HCT116 (cell line): ENCODE measurements at regions not wholly inside any gene's neighbourhood (a gene's known extent, or its start where the extent isn't known, plus 50 kb on each side); places are given as distances from the start of the nearest gene placed in this dataset.

Experiments used
- ATAC-seq: fragments of 200-7000 bp; cut with Tn5 transposase; 2 replicates; pipeline ENCODE4 v1.9.1; 2020; ENCODE audit warnings: mild to moderate bottlenecking, moderate library complexity
- BruUV-seq: library from RNA; stranded (reverse); fragments of 400-500 nt; replicated peaks from 2 replicates; lab custom pipeline; 2021; lab: Mats Ljungman, UMichigan
- CTCF ChIA-PET: fragments of 300-600 bp; sonication (Branson Sonifier 250); formaldehyde crosslinking; loops from one replicate; lab custom pipeline; 2021; ENCODE audit warnings: antibody characterized with exemption; lab: Charles Lee
- POLR2A ChIA-PET: fragments of 300-600, 350-600 bp; sonication (Branson Sonifier 250); formaldehyde crosslinking; loops from one replicate; lab custom pipeline; 2021; ENCODE audit warnings: antibody characterized with exemption; lab: Charles Lee
- RAD21 ChIA-PET, 2 experiments: fragments of 300-600 bp; sonication (Branson Sonifier 250); formaldehyde crosslinking; loops; one replicate each; lab custom pipeline; 2023; ENCODE audit warnings: low total read pairs in 2 of 2; ENCODE audit not compliant: uncharacterized antibody in 2 of 2, unreplicated experiment in 2 of 2, low non-redundant PET in 1 of 2; lab: Charles Lee
- DNase-seq: peaks from one replicate; pipeline ENCODE4 v3.0.0-alpha.2; 2010; ENCODE audit warnings: low read depth, low spot score
- H2AFZ ChIP-seq: fragments of 200-600 bp; shearing (Covaris generic), sonication (generic); 2 replicates; pipeline ENCODE4 v1.6.1; 2017; ENCODE audit warnings: low read depth, mixed run types, mixed read lengths, antibody characterized with exemption, low read length; ENCODE audit not compliant: poor library complexity, severe bottlenecking
- H3K27ac ChIP-seq: 2 replicates; pipeline ENCODE4 v1.5.1; 2012; ENCODE audit warnings: low read depth, low read length
- H3K27me3 ChIP-seq: fragments of 200-600 bp; sonication (generic); 2 replicates; pipeline ENCODE4 v1.6.1; 2016; ENCODE audit warnings: mixed run types, low read length, mixed read lengths; ENCODE audit not compliant: insufficient read depth
- H3K36me3 ChIP-seq, 2 experiments: fragments of 200-500 bp in 1 of 2; fragments of 200-600 bp in 1 of 2; sonication (Bioruptor generic) in 1 of 2; sonication (generic) in 1 of 2; 2 replicates each; pipeline versions ENCODE4 v1.5.1 to v1.6.1; 2014 to 2016; ENCODE audit warnings: low read length in 2 of 2, inconsistent platforms in 1 of 2, mixed read lengths in 1 of 2, mixed run types in 1 of 2; ENCODE audit not compliant: insufficient read depth in 2 of 2, control insufficient read depth in 1 of 2
- H3K4me1 ChIP-seq, 2 experiments: fragments of 200-600 bp in 1 of 2; sonication (generic) in 1 of 2; 2 replicates each; pipeline versions ENCODE4 v1.5.1 to v1.6.1; 2012 to 2017; ENCODE audit warnings: low read length in 2 of 2, inconsistent platforms in 1 of 2, mild to moderate bottlenecking in 1 of 2, mixed read lengths in 1 of 2, mixed run types in 1 of 2, moderate library complexity in 1 of 2; ENCODE audit not compliant: insufficient read depth in 2 of 2, control insufficient read depth in 1 of 2
- H3K4me2 ChIP-seq: fragments of 200-600 bp; sonication (generic); 2 replicates; pipeline ENCODE4 v1.6.1; 2017; ENCODE audit warnings: mixed run types, low read length, mixed read lengths
- H3K4me3 ChIP-seq, 2 experiments: fragments of 200-600 bp in 1 of 2; sonication (generic) in 1 of 2; replicated peaks in 1 of 2; 2 replicates each; pipeline ENCODE4 v1.5.1; 2011 to 2016; ENCODE audit warnings: low read length in 2 of 2, control low read depth in 1 of 2, low read depth in 1 of 2, mild to moderate bottlenecking in 1 of 2, mixed read lengths in 1 of 2, mixed run types in 1 of 2
- H3K79me2 ChIP-seq: fragments of 200-600 bp; sonication (generic); 2 replicates; pipeline ENCODE4 v1.6.1; 2017; ENCODE audit warnings: mild to moderate bottlenecking, mixed run types, low read length, moderate library complexity, mixed read lengths; ENCODE audit not compliant: insufficient read depth
- H3K9ac ChIP-seq: fragments of 200-600 bp; sonication (generic); 2 replicates; pipeline ENCODE4 v1.6.1; 2016; ENCODE audit warnings: low read length, mixed read lengths
- H3K9me2 ChIP-seq: fragments of 200-600 bp; sonication (generic), shearing (Covaris generic); 2 replicates; pipeline ENCODE4 v1.6.1; 2017; ENCODE audit warnings: mixed run types, mild to moderate bottlenecking, moderate library complexity; ENCODE audit not compliant: insufficient read depth
- H3K9me3 ChIP-seq, 2 experiments: fragments of 200-500 bp in 1 of 2; fragments of 200-600 bp in 1 of 2; sonication (Bioruptor generic) in 1 of 2; sonication (generic) in 1 of 2; 2 replicates each; pipeline ENCODE4 v1.6.1; 2014 to 2017; ENCODE audit warnings: low read length in 2 of 2, mixed read lengths in 2 of 2, inconsistent platforms in 1 of 2, low read depth in 1 of 2, mild to moderate bottlenecking in 1 of 2, mixed run types in 1 of 2, moderate library complexity in 1 of 2; ENCODE audit not compliant: control insufficient read depth in 1 of 2, insufficient read depth in 1 of 2
- H4K20me1 ChIP-seq: fragments of 200-600 bp; sonication (generic), shearing (Covaris generic); 2 replicates; pipeline ENCODE4 v1.6.1; 2017; ENCODE audit warnings: mixed run types, mild to moderate bottlenecking, moderate library complexity; ENCODE audit not compliant: insufficient read depth
- CBX3 ChIP-seq: IDR thresholded peaks from 2 replicates; pipeline ENCODE4 v1.6.1; 2012; ENCODE audit warnings: low read depth
- ELF1 ChIP-seq: IDR thresholded peaks from 2 replicates; pipeline ENCODE4 v1.6.1; 2012; ENCODE audit warnings: low read depth, borderline replicate concordance
- EZH2phosphoT487 ChIP-seq: fragments of 200-600 bp; IDR thresholded peaks from 2 replicates; pipeline ENCODE4 v1.6.1; 2018; ENCODE audit warnings: antibody characterized with exemption, borderline replicate concordance
- REST ChIP-seq: IDR thresholded peaks from 2 replicates; pipeline ENCODE4 v1.6.1; 2012; ENCODE audit warnings: low read depth
- SIN3A ChIP-seq: IDR thresholded peaks from 2 replicates; pipeline ENCODE4 v1.6.1; 2012; ENCODE audit warnings: low read depth
- SRF ChIP-seq: IDR thresholded peaks from 2 replicates; pipeline ENCODE4 v1.6.1; 2012; ENCODE audit warnings: low read depth
- ZFX ChIP-seq: fragments of 450-650 bp; IDR thresholded peaks from 2 replicates; pipeline ENCODE4 v1.6.1; 2017
- ZNF274 ChIP-seq: fragments of 200-500 bp; sonication (Bioruptor generic); IDR thresholded peaks from 2 replicates; pipeline ENCODE4 v1.6.1; 2014; ENCODE audit warnings: mild to moderate bottlenecking, low read depth, low read length, inconsistent platforms
- intact Hi-C: fragments of 100-400 bp; cut with micrococcal nuclease; formaldehyde crosslinking; loops from 2 replicates; pipeline ENCODE4 v1.10.0; 2022

- no peak for DNase-seq
- H3K27ac ChIP-seq = no peak overlapping the region
- ATAC-seq = no peak
- ChIA-PET CTCF (no interaction called here), RAD21 (no interaction called here), POLR2A (no interaction called here)
- no peaks in the 10 kb centered on the region for H3K9me3 ChIP-seq
- H3K9ac ChIP-seq = no peak overlapping the region
- 0 out of 2 replicates have a peak, but pooled peaks cover 3% of the 10 kb centered on the region for H3K9me2 ChIP-seq
- no peaks in the 10 kb centered on the region for H3K4me1 ChIP-seq
- H3K4me3 ChIP-seq = no peak overlapping the region
- no peaks in the 10 kb centered on the region for H3K27me3 ChIP-seq
- H3K79me2 ChIP-seq = no peaks in the 10 kb centered on the region
- no TSS peak for BruUV-seq
- intact Hi-C loops = no loop called here
- TF ChIP-seq SRF (no peak), REST (no peak)
- H3K4me2 ChIP-seq = no peak overlapping the region
- no peaks in the 10 kb centered on the region for H4K20me1 ChIP-seq
- no peak overlapping the region for H2AFZ ChIP-seq
- H3K36me3 ChIP-seq = no peaks in the 10 kb centered on the region
Measured at GRCh38 chr7:118502235-118502634, 277.7 kb downstream of the ANKRD7 start.

GRCh38 chr7:118511146-118511545 is 286.6 kb downstream of the ANKRD7 start:
- CTCF ChIA-PET = no interaction called here
- DNase-seq (no peak), ATAC-seq (no peak)
- no peaks in the 10 kb centered on the region for H3K36me3 ChIP-seq
- H2AFZ ChIP-seq = no peak overlapping the region
- no TSS peak for BruUV-seq
- no peaks in the 10 kb centered on the region for H3K4me1 ChIP-seq
- RAD21 ChIA-PET = no interaction called here
- H3K4me3 ChIP-seq = no peak overlapping the region
- H3K9me3 ChIP-seq = no peaks in the 10 kb centered on the region
- TF ChIP-seq ZFX (no peak), SIN3A (no peak), CBX3 (no peak), ELF1 (no peak), ZNF274 (no peak), EZH2phosphoT487 (no peak)
- H3K79me2 ChIP-seq = no peaks in the 10 kb centered on the region
- H3K9ac ChIP-seq = no peak overlapping the region
- H3K9me2 ChIP-seq = no peaks in the 10 kb centered on the region
- no peaks in the 10 kb centered on the region for H3K27me3 ChIP-seq
- POLR2A ChIA-PET = no interaction called here
- no peak overlapping the region for H3K4me2 ChIP-seq
- no peak overlapping the region for H3K27ac ChIP-seq
- intact Hi-C loops = no loop called here
- no peaks in the 10 kb centered on the region; the same call in 1 of the 2 replicates for H4K20me1 ChIP-seq
